ENCODE measurements at regions not wholly inside any gene's neighbourhood (a gene's known extent, or its start where the extent isn't known, plus 50 kb on each side); places are given as distances from the start of the nearest gene placed in this dataset.

GRCh38 chr12:77225373-77225772 is 160.0 kb upstream of the E2F7 start:
- H3K36me3 ChIP-seq (replicated peaks; ENCODE audit: low read depth, low read length) = no peaks in the 10 kb centered on the region
- no peak overlapping the region for H2AFZ ChIP-seq (ENCODE audit: low read depth, low read length)
- no peak overlapping the region for H3K4me2 ChIP-seq (ENCODE audit: low read length)
- no peak overlapping the region for H3K4me3 ChIP-seq (ENCODE audit: low read length)
- no peak for TF ChIP-seq EZH2phosphoT487 (IDR thresholded peaks at IDR 0.05; ENCODE audit: low read depth)
- TF ChIP-seq, protein P1, sequence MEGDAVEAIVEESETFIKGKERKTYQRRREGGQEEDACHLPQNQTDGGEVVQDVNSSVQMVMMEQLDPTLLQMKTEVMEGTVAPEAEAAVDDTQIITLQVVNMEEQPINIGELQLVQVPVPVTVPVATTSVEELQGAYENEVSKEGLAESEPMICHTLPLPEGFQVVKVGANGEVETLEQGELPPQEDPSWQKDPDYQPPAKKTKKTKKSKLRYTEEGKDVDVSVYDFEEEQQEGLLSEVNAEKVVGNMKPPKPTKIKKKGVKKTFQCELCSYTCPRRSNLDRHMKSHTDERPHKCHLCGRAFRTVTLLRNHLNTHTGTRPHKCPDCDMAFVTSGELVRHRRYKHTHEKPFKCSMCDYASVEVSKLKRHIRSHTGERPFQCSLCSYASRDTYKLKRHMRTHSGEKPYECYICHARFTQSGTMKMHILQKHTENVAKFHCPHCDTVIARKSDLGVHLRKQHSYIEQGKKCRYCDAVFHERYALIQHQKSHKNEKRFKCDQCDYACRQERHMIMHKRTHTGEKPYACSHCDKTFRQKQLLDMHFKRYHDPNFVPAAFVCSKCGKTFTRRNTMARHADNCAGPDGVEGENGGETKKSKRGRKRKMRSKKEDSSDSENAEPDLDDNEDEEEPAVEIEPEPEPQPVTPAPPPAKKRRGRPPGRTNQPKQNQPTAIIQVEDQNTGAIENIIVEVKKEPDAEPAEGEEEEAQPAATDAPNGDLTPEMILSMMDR (IDR thresholded peaks at IDR 0.05; ENCODE audit: low read depth, low read length) = no peak
- H4K20me1 ChIP-seq (ENCODE audit: insufficient read depth, low read length) = no peaks in the 10 kb centered on the region
- H3K4me1 ChIP-seq (ENCODE audit: low read length) = no peaks in the 10 kb centered on the region
- H3K27ac ChIP-seq (ENCODE audit: low read length) = no peak overlapping the region
- no peaks in the 10 kb centered on the region for H3K9me3 ChIP-seq (ENCODE audit: insufficient read depth, low read length)
- no peak overlapping the region for H3K9ac ChIP-seq (ENCODE audit: low read length)
- H3K79me2 ChIP-seq (ENCODE audit: low read length) = no peaks in the 10 kb centered on the region
- no peaks in the 10 kb centered on the region for H3K27me3 ChIP-seq (ENCODE audit: low read depth, low read length)

DNA sequence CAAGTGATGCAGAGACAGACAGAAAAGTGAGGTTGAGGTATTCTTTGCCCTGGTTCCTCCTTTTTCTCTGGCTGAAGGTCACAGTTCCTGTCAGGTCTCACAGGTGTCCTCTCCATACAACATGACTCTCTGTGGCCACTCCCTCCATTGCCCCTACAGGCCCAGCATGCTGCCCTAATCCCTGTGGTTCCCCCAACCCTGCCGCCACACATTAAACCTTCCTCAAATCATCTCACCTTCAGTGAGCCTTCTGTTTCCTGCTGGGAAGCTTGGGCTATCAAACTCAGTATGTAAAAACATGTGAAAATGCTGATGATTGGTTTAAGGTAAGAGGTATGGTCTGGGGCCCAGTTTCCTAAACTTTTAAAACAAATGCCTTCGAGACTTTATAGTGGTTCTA is 159.0 kb upstream of the E2F7 start:
- Histone ChIP-seq H3K4me3 (ENCODE audit: low read length) (no peak overlapping the region), H2AFZ (ENCODE audit: low read depth, low read length) (no peak overlapping the region), H3K4me2 (ENCODE audit: low read length) (no peak overlapping the region), H3K79me2 (ENCODE audit: low read length) (no peaks in the 10 kb centered on the region), H3K27me3 (ENCODE audit: low read depth, low read length) (no peaks in the 10 kb centered on the region), H3K9me3 (ENCODE audit: insufficient read depth, low read length) (no peaks in the 10 kb centered on the region), H3K4me1 (ENCODE audit: low read length) (no peaks in the 10 kb centered on the region), H4K20me1 (ENCODE audit: insufficient read depth, low read length) (no peaks in the 10 kb centered on the region), H3K9ac (ENCODE audit: low read length) (no peak overlapping the region), H3K27ac (ENCODE audit: low read length) (no peak overlapping the region), H3K36me3 (replicated peaks; ENCODE audit: low read depth, low read length) (no peaks in the 10 kb centered on the region)
- TF ChIP-seq, protein P1 (IDR thresholded peaks at IDR 0.05; ENCODE audit: low read depth, low read length) = no peak
- no peak for TF ChIP-seq EZH2phosphoT487 (IDR thresholded peaks at IDR 0.05; ENCODE audit: low read depth)

DNA sequence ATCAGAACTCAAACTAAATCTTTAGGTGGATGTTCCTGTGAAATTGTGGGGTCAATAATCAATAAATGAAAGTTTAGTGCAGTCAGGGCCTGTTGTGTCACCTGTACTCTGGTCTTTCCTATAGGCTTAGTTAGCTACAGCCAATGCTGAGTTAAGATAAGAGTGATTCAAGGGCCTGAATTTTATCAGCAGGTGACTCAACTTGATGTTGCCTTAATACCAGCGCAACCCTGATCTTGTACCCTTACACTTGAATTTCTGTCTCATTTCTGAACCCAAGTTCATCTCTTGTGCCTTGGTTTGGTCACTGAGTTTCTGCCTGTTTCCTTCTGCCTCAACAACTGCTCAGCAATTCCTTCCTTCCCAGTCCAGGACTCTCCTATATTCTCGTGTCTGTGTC is 157.0 kb upstream of the E2F7 start:
- Histone ChIP-seq H3K4me1 (ENCODE audit: low read length) (no peaks in the 10 kb centered on the region), H3K4me3 (ENCODE audit: low read length) (no peak overlapping the region), H2AFZ (ENCODE audit: low read depth, low read length) (no peak overlapping the region), H3K9me3 (ENCODE audit: insufficient read depth, low read length) (no peaks in the 10 kb centered on the region), H3K27ac (ENCODE audit: low read length) (no peak overlapping the region), H3K4me2 (ENCODE audit: low read length) (no peak overlapping the region), H3K9ac (ENCODE audit: low read length) (no peak overlapping the region), H3K36me3 (replicated peaks; ENCODE audit: low read depth, low read length) (no peaks in the 10 kb centered on the region), H3K79me2 (ENCODE audit: low read length) (no peaks in the 10 kb centered on the region), H3K27me3 (ENCODE audit: low read depth, low read length) (no peaks in the 10 kb centered on the region), H4K20me1 (ENCODE audit: insufficient read depth, low read length) (no peaks in the 10 kb centered on the region)
- TF ChIP-seq, protein P1 (IDR thresholded peaks at IDR 0.05; ENCODE audit: low read depth, low read length) = no peak
- no peak for TF ChIP-seq EZH2phosphoT487 (IDR thresholded peaks at IDR 0.05; ENCODE audit: low read depth)

DNA sequence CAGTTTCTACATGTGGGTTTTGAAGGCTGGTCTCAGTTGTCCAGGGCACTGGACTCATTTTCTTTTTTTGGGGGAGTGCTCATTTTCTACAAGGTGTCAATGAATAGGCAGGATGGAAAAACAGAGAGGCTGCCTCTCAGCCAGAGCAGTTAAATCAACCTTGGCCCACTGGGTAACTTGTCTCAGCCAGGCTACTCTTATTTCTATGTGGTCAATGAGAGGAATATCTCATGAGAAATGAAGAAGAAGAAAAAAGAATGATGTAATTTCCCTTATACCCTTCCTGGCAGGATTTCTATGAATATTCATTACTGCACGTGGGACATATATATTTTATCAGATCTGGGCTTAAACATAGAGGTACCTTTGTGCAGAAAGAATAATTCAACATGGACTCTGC is 155.2 kb upstream of the E2F7 start:
- Histone ChIP-seq H3K4me2 (ENCODE audit: low read length) (no peak overlapping the region), H2AFZ (ENCODE audit: low read depth, low read length) (no peak overlapping the region), H4K20me1 (ENCODE audit: insufficient read depth, low read length) (no peaks in the 10 kb centered on the region), H3K9ac (ENCODE audit: low read length) (no peak overlapping the region), H3K4me3 (ENCODE audit: low read length) (no peak overlapping the region), H3K9me3 (ENCODE audit: insufficient read depth, low read length) (no peaks in the 10 kb centered on the region), H3K79me2 (ENCODE audit: low read length) (no peaks in the 10 kb centered on the region), H3K4me1 (ENCODE audit: low read length) (no peaks in the 10 kb centered on the region), H3K27me3 (ENCODE audit: low read depth, low read length) (no peaks in the 10 kb centered on the region), H3K27ac (ENCODE audit: low read length) (no peak overlapping the region), H3K36me3 (replicated peaks; ENCODE audit: low read depth, low read length) (no peaks in the 10 kb centered on the region)
- TF ChIP-seq, protein P1 (IDR thresholded peaks at IDR 0.05; ENCODE audit: low read depth, low read length) = no peak
- no peak for TF ChIP-seq EZH2phosphoT487 (IDR thresholded peaks at IDR 0.05; ENCODE audit: low read depth)
